Mucosa of descending colon (tissue), 3 donors: ENCODE measurements at regions not wholly inside any gene's neighbourhood (a gene's known extent, or its start where the extent isn't known, plus 50 kb on each side); places are given as distances from the start of the nearest gene placed in this dataset.

Experiments used
- ATAC-seq: fragments of 200-7000 bp; cut with Tn5 transposase; one replicate; pipeline ENCODE4 v1.9.1; 2020; ENCODE audit warnings: mild to moderate bottlenecking, moderate library complexity
- DNase-seq, 3 donors: peaks; one replicate each; pipeline ENCODE4 v3.0.0-alpha.2; 2020
- H3K36me3 ChIP-seq: fragments of 200-600 bp; one replicate; pipeline ENCODE4 v1.8.0; 2021; ENCODE audit warnings: low read depth, mild to moderate bottlenecking
- H3K4me1 ChIP-seq: fragments of 200-600 bp; one replicate; pipeline ENCODE4 v1.8.0; 2021; ENCODE audit warnings: low read depth, mild to moderate bottlenecking
- H3K4me3 ChIP-seq: fragments of 200-600 bp; one replicate; pipeline ENCODE4 v1.8.0; 2021; ENCODE audit warnings: mild to moderate bottlenecking
- H3K9me3 ChIP-seq: fragments of 200-600 bp; one replicate; pipeline ENCODE4 v1.8.0; 2021; ENCODE audit warnings: mild to moderate bottlenecking
- intact Hi-C, 2 donors: fragments of 100-400 bp; cut with DNase I in 1 of 2; cut with micrococcal nuclease in 1 of 2; formaldehyde crosslinking; loops; one replicate each; pipeline versions ENCODE4 v1.11.0 to v1.11.1; 2022; cut with DNase I, micrococcal nuclease
- TF ChIP-seq, protein P1 (sequence below): fragments of 200-600 bp; IDR thresholded peaks from one replicate; pipeline ENCODE4 v1.8.0; 2022; ENCODE audit warnings: antibody characterized with exemption, mild to moderate bottlenecking
- donor health status: DM: no; HTN: no; CAD: no; lungs with moderate emphysema.
- donor health status: DM: no; HTN: no; CAD: no.
- donor health status: DM: no; HTN: yes; CAD: no.

DNA sequence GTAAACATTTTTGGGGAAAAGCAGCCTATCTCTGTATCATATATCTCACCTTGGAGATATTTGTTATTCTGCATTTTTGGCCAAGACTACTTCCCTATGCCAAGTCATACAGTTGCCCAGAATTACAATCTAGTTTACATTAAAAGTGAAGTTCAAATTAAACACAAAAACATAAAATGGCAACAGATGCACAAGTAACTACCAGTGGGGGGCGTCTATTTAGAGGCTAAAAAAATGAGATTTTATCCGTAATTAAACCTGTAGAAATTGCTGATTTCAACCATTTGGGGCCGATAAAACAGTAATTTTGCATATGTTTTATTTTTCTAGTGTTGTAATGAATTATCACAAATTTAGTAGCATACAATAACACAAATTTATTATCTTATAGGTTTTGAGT, 787.1 kb upstream of the CHD1 start:
- no peaks in the 10 kb centered on the region for H3K4me1 ChIP-seq
- intact Hi-C loops: no loop called here
- no peak for ATAC-seq
- H3K36me3 ChIP-seq: no peaks in the 10 kb centered on the region
- H3K9me3 ChIP-seq: no peaks in the 10 kb centered on the region
- no peak for DNase-seq
- TF ChIP-seq, protein P1, sequence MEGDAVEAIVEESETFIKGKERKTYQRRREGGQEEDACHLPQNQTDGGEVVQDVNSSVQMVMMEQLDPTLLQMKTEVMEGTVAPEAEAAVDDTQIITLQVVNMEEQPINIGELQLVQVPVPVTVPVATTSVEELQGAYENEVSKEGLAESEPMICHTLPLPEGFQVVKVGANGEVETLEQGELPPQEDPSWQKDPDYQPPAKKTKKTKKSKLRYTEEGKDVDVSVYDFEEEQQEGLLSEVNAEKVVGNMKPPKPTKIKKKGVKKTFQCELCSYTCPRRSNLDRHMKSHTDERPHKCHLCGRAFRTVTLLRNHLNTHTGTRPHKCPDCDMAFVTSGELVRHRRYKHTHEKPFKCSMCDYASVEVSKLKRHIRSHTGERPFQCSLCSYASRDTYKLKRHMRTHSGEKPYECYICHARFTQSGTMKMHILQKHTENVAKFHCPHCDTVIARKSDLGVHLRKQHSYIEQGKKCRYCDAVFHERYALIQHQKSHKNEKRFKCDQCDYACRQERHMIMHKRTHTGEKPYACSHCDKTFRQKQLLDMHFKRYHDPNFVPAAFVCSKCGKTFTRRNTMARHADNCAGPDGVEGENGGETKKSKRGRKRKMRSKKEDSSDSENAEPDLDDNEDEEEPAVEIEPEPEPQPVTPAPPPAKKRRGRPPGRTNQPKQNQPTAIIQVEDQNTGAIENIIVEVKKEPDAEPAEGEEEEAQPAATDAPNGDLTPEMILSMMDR: no peak
- H3K4me3 ChIP-seq: no peak overlapping the region

- DNase-seq (no peak), ATAC-seq (no peak)
- intact Hi-C loops: no loop called here
- Histone ChIP-seq H3K4me1 (no peaks in the 10 kb centered on the region), H3K36me3 (no peaks in the 10 kb centered on the region), H3K9me3 (no peaks in the 10 kb centered on the region), H3K4me3 (no peak overlapping the region)
- TF ChIP-seq, protein P1: no peak
Observed at GRCh38 chr5:99706160-99706559, 777.4 kb upstream of the CHD1 start.

DNA sequence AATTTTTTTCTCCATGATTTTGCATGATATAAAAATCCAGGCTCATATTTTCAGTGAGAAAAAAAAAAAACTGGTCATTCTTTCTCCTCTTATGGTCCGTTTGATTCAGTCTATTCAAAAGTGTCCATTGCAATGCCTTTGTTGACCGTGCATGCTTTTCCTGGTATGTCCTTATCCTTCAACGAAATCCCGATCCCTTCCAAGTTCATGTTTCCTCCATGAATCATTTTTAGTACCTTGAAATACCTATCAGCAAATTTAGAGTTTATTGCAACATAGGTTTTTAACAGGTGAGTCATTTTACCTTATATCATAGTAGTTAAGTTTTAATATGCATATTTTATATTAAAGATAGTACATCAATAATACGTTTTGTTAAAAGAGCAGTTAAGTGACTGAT, 773.8 kb upstream of the CHD1 start:
- H3K9me3 ChIP-seq: no peaks in the 10 kb centered on the region
- intact Hi-C loops: no loop called here
- ATAC-seq: no peak

DNA sequence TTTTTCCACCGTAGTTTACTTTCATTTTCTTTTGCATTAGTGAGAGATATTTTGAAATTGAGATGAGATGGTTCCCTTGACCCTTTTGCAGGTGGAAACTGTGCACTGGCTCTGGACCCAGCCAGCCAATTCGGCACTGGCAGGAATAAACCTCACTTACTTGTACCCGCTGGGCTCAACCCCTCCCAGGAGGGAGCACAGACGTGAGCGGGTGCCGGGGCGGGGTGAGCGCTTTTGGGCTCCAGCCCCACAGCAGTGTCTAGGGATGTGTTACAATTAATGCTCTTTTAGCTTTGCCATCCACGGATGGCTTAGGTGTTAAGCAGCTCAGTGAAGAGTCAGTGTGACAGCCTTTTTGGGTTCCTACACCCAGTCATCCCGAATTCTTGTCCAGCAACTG, 766.1 kb upstream of the CHD1 start:
- intact Hi-C loops: no loop called here
- ATAC-seq: no peak
- no peak overlapping the region for H3K4me3 ChIP-seq
- H3K4me1 ChIP-seq: no peaks in the 10 kb centered on the region
- H3K36me3 ChIP-seq: no peaks in the 10 kb centered on the region
- DNase-seq: no peak
- TF ChIP-seq, protein P1: no peak
- no peaks in the 10 kb centered on the region for H3K9me3 ChIP-seq

More for the DNA sequence above, 773.8 kb upstream of the CHD1 start:
- Histone ChIP-seq H3K4me3 (no peak overlapping the region), H3K36me3 (no peaks in the 10 kb centered on the region), H3K4me1 (no peaks in the 10 kb centered on the region)
- TF ChIP-seq, protein P1: no peak
- DNase-seq: no peak

- DNase-seq: no peak
- Histone ChIP-seq H3K9me3 (no peaks in the 10 kb centered on the region), H3K4me3 (no peak overlapping the region), H3K4me1 (no peaks in the 10 kb centered on the region), H3K36me3 (no peaks in the 10 kb centered on the region)
- no peak for ATAC-seq
- intact Hi-C loops: no loop called here
- TF ChIP-seq, protein P1: no peak
Observed at GRCh38 chr5:99686538-99686937, 757.7 kb upstream of the CHD1 start.

- TF ChIP-seq, protein P1: no peak
- ATAC-seq: no peak
- no peaks in the 10 kb centered on the region for H3K36me3 ChIP-seq
- no peak for DNase-seq
- no peak overlapping the region for H3K4me3 ChIP-seq
- H3K4me1 ChIP-seq: no peaks in the 10 kb centered on the region
- H3K9me3 ChIP-seq: no peaks in the 10 kb centered on the region
- intact Hi-C loops: no loop called here
Observed at GRCh38 chr5:99675974-99676373, 747.2 kb upstream of the CHD1 start.
